Osteocyte (in vitro differentiated cells): ENCODE measurements at regions not wholly inside any gene's neighbourhood (a gene's known extent, or its start where the extent isn't known, plus 50 kb on each side); places are given as distances from the start of the nearest gene placed in this dataset.

ENCODE experiments used
- DNase-seq: peaks from one replicate; pipeline ENCODE4 v3.0.0; 2021; ENCODE audit warnings: mixed read lengths; ENCODE audit not compliant: unreplicated experiment; ENCODE audit errors: extremely low spot score
- H3K27ac Mint-ChIP-seq: one replicate; pipeline ENCODE4 v1.8.0; 2021; ENCODE audit warnings: mild to moderate bottlenecking, mixed read lengths; ENCODE audit not compliant: unreplicated experiment
- H3K27me3 Mint-ChIP-seq: one replicate; pipeline ENCODE4 v1.8.0; 2021; ENCODE audit warnings: mixed read lengths; ENCODE audit not compliant: unreplicated experiment
- H3K36me3 Mint-ChIP-seq: one replicate; pipeline ENCODE4 v1.8.0; 2021; ENCODE audit warnings: mixed read lengths; ENCODE audit not compliant: unreplicated experiment
- H3K4me1 Mint-ChIP-seq: one replicate; pipeline ENCODE4 v1.8.0; 2021; ENCODE audit warnings: mixed read lengths; ENCODE audit not compliant: unreplicated experiment
- H3K4me3 Mint-ChIP-seq: one replicate; pipeline ENCODE4 v1.8.0; 2021; ENCODE audit warnings: mild to moderate bottlenecking, moderate library complexity, mixed read lengths; ENCODE audit not compliant: unreplicated experiment
- H3K9me3 Mint-ChIP-seq: one replicate; pipeline ENCODE4 v1.8.0; 2021; ENCODE audit warnings: mixed read lengths; ENCODE audit not compliant: unreplicated experiment
- TF ChIP-seq, protein P1 (sequence below): fragments of 200-600 bp; sonication (generic); IDR thresholded peaks from 2 replicates; pipeline ENCODE4 v1.5.0; 2021; ENCODE audit warnings: antibody characterized with exemption, mild to moderate bottlenecking, moderate library complexity

GRCh38 chr10:101284744-101285463 lies 55.6 kb upstream of the LBX1 start:
- Mint-ChIP-seq H3K36me3 (no peaks in the 10 kb centered on the region), H3K27ac (no peak overlapping the region), H3K9me3 (no peaks in the 10 kb centered on the region), H3K27me3 (peaks cover 68% of the 10 kb centered on the region), H3K4me1 (peaks cover 6% of the 10 kb centered on the region), H3K4me3 (no peak overlapping the region)
- no peak for DNase-seq
- TF ChIP-seq, protein P1, sequence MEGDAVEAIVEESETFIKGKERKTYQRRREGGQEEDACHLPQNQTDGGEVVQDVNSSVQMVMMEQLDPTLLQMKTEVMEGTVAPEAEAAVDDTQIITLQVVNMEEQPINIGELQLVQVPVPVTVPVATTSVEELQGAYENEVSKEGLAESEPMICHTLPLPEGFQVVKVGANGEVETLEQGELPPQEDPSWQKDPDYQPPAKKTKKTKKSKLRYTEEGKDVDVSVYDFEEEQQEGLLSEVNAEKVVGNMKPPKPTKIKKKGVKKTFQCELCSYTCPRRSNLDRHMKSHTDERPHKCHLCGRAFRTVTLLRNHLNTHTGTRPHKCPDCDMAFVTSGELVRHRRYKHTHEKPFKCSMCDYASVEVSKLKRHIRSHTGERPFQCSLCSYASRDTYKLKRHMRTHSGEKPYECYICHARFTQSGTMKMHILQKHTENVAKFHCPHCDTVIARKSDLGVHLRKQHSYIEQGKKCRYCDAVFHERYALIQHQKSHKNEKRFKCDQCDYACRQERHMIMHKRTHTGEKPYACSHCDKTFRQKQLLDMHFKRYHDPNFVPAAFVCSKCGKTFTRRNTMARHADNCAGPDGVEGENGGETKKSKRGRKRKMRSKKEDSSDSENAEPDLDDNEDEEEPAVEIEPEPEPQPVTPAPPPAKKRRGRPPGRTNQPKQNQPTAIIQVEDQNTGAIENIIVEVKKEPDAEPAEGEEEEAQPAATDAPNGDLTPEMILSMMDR, result no peak

GRCh38 chr10:101285519-101286070 lies 56.3 kb upstream of the LBX1 start:
- Mint-ChIP-seq H3K27ac (no peak overlapping the region), H3K4me1 (peaks cover 6% of the 10 kb centered on the region), H3K4me3 (no peak overlapping the region), H3K9me3 (no peaks in the 10 kb centered on the region), H3K36me3 (no peaks in the 10 kb centered on the region), H3K27me3 (peaks cover 75% of the 10 kb centered on the region)
- DNase-seq, result no peak
- TF ChIP-seq, protein P1, result no peak

DNA sequence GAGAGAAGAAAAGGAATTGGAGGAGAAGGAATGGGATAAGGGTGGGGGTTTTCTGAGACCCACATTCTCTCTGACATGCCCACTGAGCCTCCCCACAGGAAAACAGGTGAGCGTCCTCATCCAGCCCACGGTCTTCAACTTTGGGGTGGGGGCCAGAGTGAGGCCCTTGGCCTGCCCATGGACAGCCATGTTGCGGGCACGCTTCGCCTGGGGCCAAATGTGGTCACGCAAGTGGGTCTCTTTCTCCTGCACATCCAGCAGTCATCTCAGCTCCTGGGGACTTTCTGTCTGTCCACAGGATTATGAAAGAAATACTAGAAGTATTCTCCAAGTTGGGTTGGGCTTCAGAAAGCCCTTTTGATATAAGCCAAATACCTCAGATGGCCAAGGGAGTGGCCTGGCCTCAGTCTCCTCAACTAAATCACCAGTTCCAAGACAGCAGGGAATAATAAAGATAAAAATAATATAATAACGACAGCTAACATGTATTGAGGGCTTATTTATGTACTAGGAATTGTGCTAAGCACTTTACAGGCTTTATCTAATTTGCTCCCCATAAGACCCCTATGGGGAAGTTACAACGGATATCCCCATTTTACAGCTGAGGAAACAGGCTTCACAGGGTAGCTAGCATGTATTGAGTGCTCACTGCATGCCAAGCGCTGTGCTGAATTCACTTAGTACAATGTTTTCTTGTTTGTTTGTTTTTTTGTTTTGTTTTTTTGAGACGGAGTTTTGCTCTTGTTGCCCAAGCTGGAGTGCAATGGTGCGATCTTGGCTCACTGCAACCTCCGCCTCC lies 57.2 kb upstream of the LBX1 start:
- Mint-ChIP-seq H3K36me3 (no peaks in the 10 kb centered on the region), H3K4me3 (no peak overlapping the region), H3K27me3 (peaks cover 74% of the 10 kb centered on the region), H3K9me3 (no peaks in the 10 kb centered on the region), H3K27ac (no peak overlapping the region), H3K4me1 (peaks cover 6% of the 10 kb centered on the region)
- no peak for DNase-seq
- TF ChIP-seq, protein P1, result no peak

- Mint-ChIP-seq H3K4me1 (peaks cover 9% of the 10 kb centered on the region), H3K27me3 (peaks cover 65% of the 10 kb centered on the region), H3K4me3 (no peak overlapping the region), H3K27ac (no peak overlapping the region), H3K36me3 (no peaks in the 10 kb centered on the region), H3K9me3 (no peaks in the 10 kb centered on the region)
- no peak for DNase-seq
- TF ChIP-seq, protein P1, result no peak
Observed at GRCh38 chr10:101287183-101287996, 58.1 kb upstream of the LBX1 start.
